ENCODE measurements at regions not wholly inside any gene's neighbourhood (a gene's known extent, or its start where the extent isn't known, plus 50 kb on each side); places are given as distances from the start of the nearest gene placed in this dataset.
A peak's percentile ranks its signal among the peaks of the same experiment; 100 is the strongest.

DNA sequence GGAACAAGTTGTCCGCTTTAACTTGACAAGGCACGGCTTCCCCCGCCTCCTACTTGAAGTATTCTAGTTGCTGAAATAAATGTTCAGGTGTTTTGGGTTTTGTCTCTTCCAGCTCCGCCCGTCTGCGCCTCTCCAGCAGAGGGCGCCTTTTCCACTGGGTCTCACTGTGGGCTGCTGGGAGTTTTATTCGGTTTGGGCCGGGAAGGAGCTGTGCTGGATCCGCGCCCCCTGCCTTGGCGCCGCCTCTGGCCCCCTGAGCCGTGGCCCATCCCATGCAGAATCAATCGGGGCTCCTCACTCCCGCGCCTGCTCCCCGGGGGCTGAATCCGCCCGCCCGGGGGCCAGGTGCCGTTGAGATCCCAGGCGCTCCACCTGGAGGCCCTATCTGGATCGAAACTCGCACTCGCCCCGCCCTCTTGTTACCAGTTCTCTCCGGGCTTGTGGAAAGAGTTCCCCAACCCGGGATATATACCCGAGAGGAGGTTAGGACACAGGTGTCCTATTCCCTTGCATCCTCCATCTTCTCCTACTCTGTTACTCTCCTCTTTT lies 51.0 kb upstream of the TCF21 start:
- no TSS peak for BruUV-seq (replicated peaks)
- Histone ChIP-seq H3K4me2 (ENCODE audit: low read depth, low read length) (peak overlapping the region; percentile 58), H3K36me3 (replicated peaks in 1 of 2; ENCODE audit: control insufficient read depth in 1 of 2, insufficient read depth in 2 of 2, low read length in 2 of 2) (no peaks in the 10 kb centered on the region), H3K9me3 (ENCODE audit: low read length) (no peaks in the 10 kb centered on the region), H2AFZ (ENCODE audit: low read length) (peak overlapping the region; percentile 57), H3K79me2 (ENCODE audit: insufficient read depth, low read length) (no peaks in the 10 kb centered on the region), H3K27me3 (ENCODE audit: control insufficient read depth in 1 of 2, insufficient read depth in 2 of 2, low read length in 2 of 2) (no peaks in the 10 kb centered on the region; a peak in 1 of 5 replicates), H3K9ac (ENCODE audit: insufficient read depth, low read depth, low read length) (peak overlapping the region; percentile 43), H4K20me1 (ENCODE audit: insufficient read depth, low read length) (no peaks in the 10 kb centered on the region), H3K4me1 (ENCODE audit: insufficient read depth, low read length) (no peaks in the 10 kb centered on the region), H3K27ac (ENCODE audit: extremely low read length, insufficient read depth, low read length) (no peak overlapping the region), H3K4me3 (replicated peaks in 1 of 3; ENCODE audit: insufficient read depth in 1 of 3, low read depth in 2 of 3, low read length in 3 of 3) (peak overlapping the region; percentile 57 to 74 (median 60))
- CTCF ChIA-PET (ENCODE audit: low intra/inter-chr PET ratio, low total read pairs), result interaction anchor here (1.3 to 4.5 kb wide), 3 partner anchors 79 to 259 kb away, joined by 4 to 32 read pairs (median 18); no protein-coding TSS in a partner anchor
- 1% methylated on average over 18 of the region's 30 CpGs for WGBS (ENCODE audit: low lambda C conversion rate)
- POLR2A ChIA-PET, result no interaction called here
- FAIRE-seq (peak; percentile 72), DNase-seq (ENCODE audit: low spot score) (peak; percentile 56), ATAC-seq (peak; percentile 99)
- in situ Hi-C loops (cut with HindIII; ENCODE audit: extremely low pct_ligation_motif_present, low pct_unique_long_range_greater_than_20kb) (loop anchor here (5.0 kb wide), 2 partner anchors 79 to 259 kb away; no protein-coding TSS in a partner anchor), intact Hi-C loops (cut with micrococcal nuclease; ENCODE audit: unreplicated experiment) (loop anchor here (1.0 kb wide), 3 partner anchors 78 to 269 kb away; no protein-coding TSS in a partner anchor)
- TF ChIP-seq ATF4 (CRISPR knock-in tag; IDR thresholded peaks at IDR 0.05) (no peak), ZNF160 (CRISPR knock-in tag; IDR thresholded peaks at IDR 0.05) (0 out of 2 replicates have a peak, but pooled peaks have one; percentile 37), PHF8 (CRISPR knock-in tag; IDR thresholded peaks at IDR 0.05) (0 out of 2 replicates have a peak, but pooled peaks have one; percentile 29), KDM5B (CRISPR knock-in tag; IDR thresholded peaks at IDR 0.05; ENCODE audit: borderline replicate concordance) (peak; percentile 83; the same call in 1 of the 2 replicates), ZNF501 (CRISPR knock-in tag; IDR thresholded peaks at IDR 0.05) (peak; percentile 69), SRSF1 (optimal IDR thresholded peaks at IDR 0.05; ENCODE audit: low read depth, low read length) (peak; percentile 73), RNF2 (conservative IDR thresholded peaks at IDR 0.05; ENCODE audit: low read depth) (peak; percentile 51; the same call in 1 of the 2 replicates), FOXC1 (CRISPR knock-in tag; IDR thresholded peaks at IDR 0.05; ENCODE audit: borderline replicate concordance) (peak; percentile 65; the same call in 1 of the 2 replicates), CTCF (CRISPR knock-in tag; IDR thresholded peaks at IDR 0.05) (peak; percentile 91), ZNF720 (CRISPR knock-in tag; IDR thresholded peaks at IDR 0.05) (no peak), SALL2 (CRISPR knock-in tag; IDR thresholded peaks at IDR 0.05) (peak; percentile 60; the same call in 1 of the 2 replicates), MYPOP (CRISPR knock-in tag; IDR thresholded peaks at IDR 0.05) (peak; percentile 69), PITX1 (CRISPR knock-in tag; IDR thresholded peaks at IDR 0.05) (0 out of 2 replicates have a peak, but pooled peaks have one; percentile 24), POGZ (CRISPR knock-in tag; IDR thresholded peaks at IDR 0.05) (peak; percentile 92), ZNF883 (CRISPR knock-in tag; IDR thresholded peaks at IDR 0.05; ENCODE audit: not compliant biosample characterization) (no peak), ZNF296 (CRISPR knock-in tag; conservative IDR thresholded peaks at IDR 0.05) (no peak)
- TF ChIP-seq, protein P1, sequence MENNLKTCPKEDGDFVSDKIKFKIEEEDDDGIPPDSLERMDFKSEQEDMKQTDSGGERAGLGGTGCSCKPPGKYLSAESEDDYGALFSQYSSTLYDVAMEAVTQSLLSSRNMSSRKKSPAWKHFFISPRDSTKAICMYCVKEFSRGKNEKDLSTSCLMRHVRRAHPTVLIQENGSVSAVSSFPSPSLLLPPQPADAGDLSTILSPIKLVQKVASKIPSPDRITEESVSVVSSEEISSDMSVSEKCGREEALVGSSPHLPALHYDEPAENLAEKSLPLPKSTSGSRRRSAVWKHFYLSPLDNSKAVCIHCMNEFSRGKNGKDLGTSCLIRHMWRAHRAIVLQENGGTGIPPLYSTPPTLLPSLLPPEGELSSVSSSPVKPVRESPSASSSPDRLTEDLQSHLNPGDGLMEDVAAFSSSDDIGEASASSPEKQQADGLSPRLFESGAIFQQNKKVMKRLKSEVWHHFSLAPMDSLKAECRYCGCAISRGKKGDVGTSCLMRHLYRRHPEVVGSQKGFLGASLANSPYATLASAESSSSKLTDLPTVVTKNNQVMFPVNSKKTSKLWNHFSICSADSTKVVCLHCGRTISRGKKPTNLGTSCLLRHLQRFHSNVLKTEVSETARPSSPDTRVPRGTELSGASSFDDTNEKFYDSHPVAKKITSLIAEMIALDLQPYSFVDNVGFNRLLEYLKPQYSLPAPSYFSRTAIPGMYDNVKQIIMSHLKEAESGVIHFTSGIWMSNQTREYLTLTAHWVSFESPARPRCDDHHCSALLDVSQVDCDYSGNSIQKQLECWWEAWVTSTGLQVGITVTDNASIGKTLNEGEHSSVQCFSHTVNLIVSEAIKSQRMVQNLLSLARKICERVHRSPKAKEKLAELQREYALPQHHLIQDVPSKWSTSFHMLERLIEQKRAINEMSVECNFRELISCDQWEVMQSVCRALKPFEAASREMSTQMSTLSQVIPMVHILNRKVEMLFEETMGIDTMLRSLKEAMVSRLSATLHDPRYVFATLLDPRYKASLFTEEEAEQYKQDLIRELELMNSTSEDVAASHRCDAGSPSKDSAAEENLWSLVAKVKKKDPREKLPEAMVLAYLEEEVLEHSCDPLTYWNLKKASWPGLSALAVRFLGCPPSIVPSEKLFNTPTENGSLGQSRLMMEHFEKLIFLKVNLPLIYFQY (CRISPR knock-in tag; IDR thresholded peaks at IDR 0.05; ENCODE audit: borderline replicate concordance), result peak; percentile 96
